ENCODE measurements at regions not wholly inside any gene's neighbourhood (a gene's known extent, or its start where the extent isn't known, plus 50 kb on each side); places are given as distances from the start of the nearest gene placed in this dataset.

DNA sequence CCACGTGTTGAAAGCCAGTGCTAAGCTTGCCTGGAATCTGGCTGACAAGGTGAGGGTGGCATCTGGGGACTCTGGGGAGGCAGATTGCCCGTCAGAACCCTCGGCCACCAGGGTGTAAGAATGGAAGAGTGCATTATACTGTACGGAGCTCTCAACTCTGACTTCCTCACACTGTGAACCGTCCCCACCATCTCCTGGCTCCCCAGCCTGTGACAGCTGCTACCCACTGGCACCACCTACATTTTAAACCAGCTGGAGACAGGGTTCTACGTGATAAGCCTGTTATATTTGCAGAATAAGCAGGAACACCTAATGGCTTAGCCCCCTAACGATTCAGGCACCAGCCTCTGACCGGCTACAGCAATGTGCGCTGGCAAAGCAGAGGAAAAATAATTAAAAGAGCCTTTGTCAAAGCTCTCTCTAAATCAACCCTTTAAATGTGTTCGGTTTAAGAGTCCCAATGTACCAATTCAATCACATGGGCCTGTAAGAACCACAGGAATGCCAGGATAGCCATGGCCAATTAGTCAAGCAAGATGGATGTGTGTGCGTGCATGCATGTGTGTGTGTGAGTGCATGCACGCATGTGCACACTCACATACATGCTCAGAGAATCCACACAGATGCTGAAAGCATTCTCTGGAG, 89.1 kb upstream of the TAB2 start:
- no peak overlapping the region for H3K9ac ChIP-seq (ENCODE audit: low read depth, low read length, poor library complexity, severe bottlenecking)
- no peaks in the 10 kb centered on the region for H3K9me2 ChIP-seq (replicated peaks; ENCODE audit: low read depth, low read length)
- H3K4me1 ChIP-seq (ENCODE audit: insufficient read depth, low read length, poor library complexity, severe bottlenecking): peaks cover 9% of the 10 kb centered on the region
- H3K9me3 ChIP-seq (ENCODE audit: insufficient read depth, low read depth, low read length): no peaks in the 10 kb centered on the region
- no peak overlapping the region for H2AFZ ChIP-seq (ENCODE audit: low read length)
- H3K36me3 ChIP-seq (ENCODE audit: insufficient read depth, low read length): no peaks in the 10 kb centered on the region
- no peaks in the 10 kb centered on the region for H3F3A ChIP-seq (ENCODE audit: low read depth)
- H3K79me2 ChIP-seq (ENCODE audit: insufficient read depth, low read length): no peaks in the 10 kb centered on the region
- no peak overlapping the region for H3K4me2 ChIP-seq (ENCODE audit: low read depth, low read length, poor library complexity, severe bottlenecking)
- no peaks in the 10 kb centered on the region for H3K27me3 ChIP-seq (ENCODE audit: insufficient read depth, low read length, poor library complexity, severe bottlenecking)
- H3K4me3 ChIP-seq (ENCODE audit: low read length, poor library complexity, severe bottlenecking): no peak overlapping the region
- TF ChIP-seq EZH2phosphoT487 (IDR thresholded peaks at IDR 0.05; ENCODE audit: borderline replicate concordance): no peak
- no peak for TF ChIP-seq CTCF (conservative IDR thresholded peaks at IDR 0.05; ENCODE audit: low read length)
- no peaks in the 10 kb centered on the region for H4K20me1 ChIP-seq (ENCODE audit: insufficient read depth, low read length, poor library complexity, severe bottlenecking)

DNA sequence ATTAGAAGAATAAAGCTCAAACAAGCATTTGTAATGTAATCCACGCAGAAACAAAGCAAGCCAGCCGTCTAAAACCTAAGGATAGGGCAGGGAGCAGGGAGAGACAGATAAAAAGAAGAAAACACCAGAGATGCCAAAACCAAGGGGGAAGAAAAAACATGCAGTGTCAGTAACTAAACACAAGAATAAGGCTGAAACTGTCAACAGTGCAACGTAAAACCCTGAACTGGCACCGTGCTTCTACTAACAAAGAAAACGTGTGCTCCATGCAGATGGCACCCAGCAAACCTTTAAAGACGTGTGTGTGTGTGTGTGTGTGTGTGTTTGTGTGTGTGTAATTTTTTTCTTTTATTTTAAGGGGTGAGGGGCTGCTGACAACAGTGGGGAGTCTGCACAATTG, 88.4 kb upstream of the TAB2 start:
- Histone ChIP-seq H3K79me2 (ENCODE audit: insufficient read depth, low read length) (no peaks in the 10 kb centered on the region), H3K9me3 (ENCODE audit: insufficient read depth, low read depth, low read length) (no peaks in the 10 kb centered on the region), H3K4me1 (ENCODE audit: insufficient read depth, low read length, poor library complexity, severe bottlenecking) (peaks cover 16% of the 10 kb centered on the region), H2AFZ (ENCODE audit: low read length) (no peak overlapping the region), H3K36me3 (ENCODE audit: insufficient read depth, low read length) (no peaks in the 10 kb centered on the region), H3K4me2 (ENCODE audit: low read depth, low read length, poor library complexity, severe bottlenecking) (no peak overlapping the region), H3K27me3 (ENCODE audit: insufficient read depth, low read length, poor library complexity, severe bottlenecking) (no peaks in the 10 kb centered on the region), H3K4me3 (ENCODE audit: low read length, poor library complexity, severe bottlenecking) (no peak overlapping the region), H3K9ac (ENCODE audit: low read depth, low read length, poor library complexity, severe bottlenecking) (no peak overlapping the region), H3F3A (ENCODE audit: low read depth) (no peaks in the 10 kb centered on the region), H4K20me1 (ENCODE audit: insufficient read depth, low read length, poor library complexity, severe bottlenecking) (no peaks in the 10 kb centered on the region), H3K9me2 (replicated peaks; ENCODE audit: low read depth, low read length) (no peaks in the 10 kb centered on the region)
- TF ChIP-seq CTCF (conservative IDR thresholded peaks at IDR 0.05; ENCODE audit: low read length): no peak
- TF ChIP-seq EZH2phosphoT487 (IDR thresholded peaks at IDR 0.05; ENCODE audit: borderline replicate concordance): no peak

DNA sequence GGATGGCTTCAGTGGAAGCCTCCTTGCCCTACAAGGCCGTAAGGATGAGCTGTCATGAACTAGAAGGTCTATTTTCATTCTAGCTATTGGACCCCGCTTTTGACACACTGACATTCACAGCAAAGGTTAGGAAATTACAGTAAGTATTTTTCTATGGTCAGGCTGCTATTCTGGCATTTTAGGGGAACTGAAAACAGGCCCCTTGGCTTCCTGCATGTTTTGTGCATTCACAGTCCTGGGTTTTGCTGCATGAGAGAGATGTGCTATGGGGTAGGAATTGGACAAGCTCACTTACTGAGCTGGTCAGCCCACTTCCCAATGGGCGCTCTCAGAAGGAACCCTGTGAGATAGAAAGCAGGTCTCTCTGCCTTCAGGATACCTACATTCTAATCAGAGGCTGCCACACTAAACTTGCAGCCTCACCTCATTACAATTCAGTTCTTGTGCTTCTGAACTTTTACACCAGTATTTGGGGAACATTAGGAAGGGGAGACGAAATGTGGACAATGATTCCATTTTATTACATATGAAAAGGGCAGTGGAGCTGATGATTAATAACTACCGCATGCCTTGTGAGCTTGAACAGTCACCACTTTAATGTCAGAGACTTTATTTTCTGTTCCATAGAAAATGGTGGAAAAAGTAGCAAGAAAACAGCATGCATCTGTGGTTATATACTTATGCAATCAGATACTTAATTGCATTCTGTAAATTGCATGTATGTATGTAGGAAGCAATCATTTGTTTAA, 86.6 kb upstream of the TAB2 start:
- H3K27me3 ChIP-seq (ENCODE audit: insufficient read depth, low read length, poor library complexity, severe bottlenecking): no peaks in the 10 kb centered on the region
- H3K9ac ChIP-seq (ENCODE audit: low read depth, low read length, poor library complexity, severe bottlenecking): no peak overlapping the region
- H3K9me3 ChIP-seq (ENCODE audit: insufficient read depth, low read depth, low read length): no peaks in the 10 kb centered on the region
- H3K79me2 ChIP-seq (ENCODE audit: insufficient read depth, low read length): no peaks in the 10 kb centered on the region
- no peaks in the 10 kb centered on the region for H3F3A ChIP-seq (ENCODE audit: low read depth)
- H3K4me1 ChIP-seq (ENCODE audit: insufficient read depth, low read length, poor library complexity, severe bottlenecking): peaks cover 23% of the 10 kb centered on the region
- TF ChIP-seq EZH2phosphoT487 (IDR thresholded peaks at IDR 0.05; ENCODE audit: borderline replicate concordance): no peak
- no peak for TF ChIP-seq CTCF (conservative IDR thresholded peaks at IDR 0.05; ENCODE audit: low read length)
- H2AFZ ChIP-seq (ENCODE audit: low read length): no peak overlapping the region
- no peak overlapping the region for H3K4me2 ChIP-seq (ENCODE audit: low read depth, low read length, poor library complexity, severe bottlenecking)
- H3K9me2 ChIP-seq (replicated peaks; ENCODE audit: low read depth, low read length): no peaks in the 10 kb centered on the region
- H3K36me3 ChIP-seq (ENCODE audit: insufficient read depth, low read length): no peaks in the 10 kb centered on the region
- no peak overlapping the region for H3K4me3 ChIP-seq (ENCODE audit: low read length, poor library complexity, severe bottlenecking)
- no peaks in the 10 kb centered on the region for H4K20me1 ChIP-seq (ENCODE audit: insufficient read depth, low read length, poor library complexity, severe bottlenecking)
